ENCODE measurements at regions not wholly inside any gene's neighbourhood (a gene's known extent, or its start where the extent isn't known, plus 50 kb on each side); places are given as distances from the start of the nearest gene placed in this dataset.

DNA sequence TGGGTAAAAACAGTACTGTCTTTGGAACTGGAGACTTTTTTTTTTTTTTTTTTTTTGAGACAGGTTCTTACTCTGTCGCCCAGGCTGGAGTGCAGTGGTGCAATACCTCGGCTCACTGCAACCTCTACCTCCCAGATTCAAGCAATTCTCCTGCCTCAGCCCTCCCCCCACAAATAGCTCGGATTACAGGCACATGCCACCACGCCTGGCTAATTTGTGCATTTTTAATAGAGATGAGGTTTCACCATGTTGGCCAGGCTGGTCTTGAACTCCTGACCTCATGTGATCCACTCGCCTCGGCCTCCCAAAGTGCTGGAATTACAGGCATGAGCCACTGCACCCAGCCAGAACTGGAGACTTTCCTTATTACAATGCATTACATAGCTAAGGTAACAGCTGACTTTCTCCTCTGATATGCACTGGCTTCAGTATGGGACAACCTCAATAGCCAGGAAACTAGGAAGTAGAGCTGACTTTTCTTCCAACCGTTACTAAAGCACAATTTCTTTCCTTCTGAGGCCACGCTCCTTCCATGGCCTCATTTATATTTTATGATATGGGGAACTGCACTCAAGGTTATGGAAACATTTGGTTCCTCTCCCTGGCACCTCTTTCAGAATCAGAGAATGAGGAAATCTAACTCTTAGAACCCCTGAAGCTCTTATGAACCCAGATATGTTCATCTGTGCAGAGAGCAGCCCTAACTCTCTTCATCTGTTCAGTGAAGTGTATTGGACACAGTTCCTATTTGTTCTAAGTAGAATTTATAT lies 53.5 kb upstream of the FAM9B start:
- DNase-seq (ENCODE audit: low spot score) = no peak

DNA sequence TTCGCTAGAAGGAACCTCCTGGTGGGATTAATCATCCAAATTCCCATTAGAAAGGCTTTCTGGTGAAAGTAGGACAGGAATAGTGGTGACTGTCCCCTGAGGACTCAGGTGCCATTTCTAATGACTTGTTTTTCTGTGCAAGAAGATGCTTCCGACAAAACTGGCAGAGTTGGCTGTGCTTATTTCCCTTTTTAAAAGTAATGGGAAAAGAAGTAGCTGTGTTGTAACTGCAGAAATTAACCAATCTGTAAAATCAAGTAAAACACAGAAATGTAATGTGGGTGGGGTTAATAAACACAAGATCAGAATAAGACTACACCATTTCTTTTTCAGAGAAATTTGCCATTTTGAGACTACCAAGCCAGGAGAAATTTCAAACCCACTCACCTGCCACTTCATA lies 55.0 kb upstream of the FAM9B start:
- DNase-seq (ENCODE audit: low spot score) = no peak

- DNase-seq (ENCODE audit: low spot score) = no peak
Measured at GRCh38 chrX:9090766-9091165, 56.8 kb upstream of the FAM9B start.

DNA sequence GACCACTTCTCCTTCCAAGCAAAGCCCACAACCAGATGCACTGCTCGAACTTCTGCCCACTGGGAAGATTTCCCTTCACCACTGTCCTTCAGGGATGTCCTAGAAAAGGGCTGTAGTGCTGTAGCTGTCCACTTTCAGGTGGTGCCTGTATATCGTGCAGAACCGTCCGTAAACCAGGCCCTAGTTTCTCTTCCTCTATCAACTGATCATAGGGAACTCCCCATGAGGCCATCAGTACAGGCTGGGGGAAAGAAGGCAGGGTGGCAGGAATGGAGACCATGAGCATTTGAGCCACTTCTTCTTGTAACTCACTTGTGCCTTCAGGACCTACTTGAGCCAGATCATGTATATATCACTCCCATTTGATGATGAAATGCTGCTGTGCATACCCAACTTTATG lies 57.3 kb upstream of the FAM9B start:
- DNase-seq (ENCODE audit: low spot score) = no peak

GRCh38 chrX:9102956-9103355 lies 69.0 kb upstream of the FAM9B start:
- DNase-seq (ENCODE audit: low spot score) = no peak

DNA sequence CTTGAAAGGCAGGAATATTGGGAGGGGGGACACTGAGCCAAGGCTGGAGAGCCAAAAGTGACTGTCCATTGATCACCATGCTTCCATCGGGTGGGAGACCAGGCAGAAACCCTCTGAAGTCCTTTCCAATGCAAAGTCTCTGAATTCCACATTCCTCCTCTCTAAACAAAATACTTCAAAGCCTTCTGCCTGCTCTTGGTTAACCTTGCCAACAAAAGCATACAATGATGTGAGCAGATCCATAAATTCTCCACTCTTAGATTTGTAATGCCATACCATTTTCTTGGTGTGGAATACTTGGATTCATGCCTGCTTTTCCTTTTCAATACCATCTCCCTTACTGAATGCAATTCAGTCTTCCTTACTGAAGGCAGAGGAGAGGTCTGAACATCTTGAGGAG lies 74.1 kb upstream of the FAM9B start:
- DNase-seq (ENCODE audit: low spot score) = no peak

- no peak for DNase-seq (ENCODE audit: low spot score)
Measured at GRCh38 chrX:9110808-9111207, 76.9 kb upstream of the FAM9B start.

GRCh38 chrX:9114245-9114644 lies 80.3 kb upstream of the FAM9B start:
- no peak for DNase-seq (ENCODE audit: low spot score)

DNA sequence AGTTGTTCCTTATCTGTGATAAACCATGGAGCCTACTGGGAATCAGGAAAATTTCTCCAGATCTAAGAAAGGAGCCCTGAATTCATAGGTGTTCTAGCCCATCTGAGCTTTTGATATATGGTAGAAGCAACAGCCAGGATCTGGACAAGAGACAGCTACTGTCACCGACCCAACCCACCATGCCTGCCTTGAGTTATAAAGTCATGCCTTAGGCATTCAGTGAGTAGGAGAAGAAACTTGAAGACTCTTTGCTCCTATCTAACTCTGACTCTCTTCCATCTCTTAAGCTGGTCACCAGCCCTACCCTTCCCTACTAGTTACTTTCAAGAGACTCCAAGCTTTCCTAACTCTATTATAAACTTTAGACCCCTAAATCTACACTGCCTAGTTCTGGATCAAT lies 83.9 kb upstream of the FAM9B start:
- DNase-seq (ENCODE audit: low spot score) = no peak

DNA sequence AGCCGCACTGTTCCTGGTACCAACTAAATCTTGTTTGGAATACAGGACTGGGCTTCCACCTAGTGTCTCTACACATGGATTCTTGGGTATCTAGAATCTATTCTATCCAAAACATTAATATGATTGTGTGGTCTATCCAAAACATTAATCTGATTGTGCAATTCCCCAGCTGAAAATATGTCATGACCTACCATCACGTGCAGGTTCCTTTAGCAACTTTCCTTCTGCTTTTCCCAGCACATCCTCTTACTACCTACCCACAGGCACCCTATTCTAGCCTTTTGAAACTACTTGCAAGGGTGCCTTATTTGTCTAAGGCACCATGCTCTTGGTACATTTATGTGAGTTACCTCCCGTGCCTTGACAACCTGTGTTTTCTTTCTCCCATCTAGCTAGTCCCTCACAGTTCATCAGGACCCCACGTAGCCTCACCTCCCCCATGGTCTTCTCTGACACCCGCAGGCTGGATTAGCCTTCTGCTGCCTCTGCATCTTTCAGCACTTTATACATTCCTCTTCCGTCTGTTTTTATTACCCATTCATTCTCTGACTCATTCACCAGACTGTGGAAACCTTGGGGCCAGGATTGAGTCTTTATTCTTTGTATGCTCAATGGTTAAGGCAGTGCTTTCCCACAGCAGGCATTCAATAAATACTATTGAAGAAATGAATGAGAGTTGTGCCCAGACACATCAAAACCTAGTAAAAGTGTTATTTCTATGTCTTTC lies 88.8 kb upstream of the FAM9B start:
- DNase-seq (ENCODE audit: low spot score) = no peak

GRCh38 chrX:9127986-9128385 lies 94.1 kb upstream of the FAM9B start:
- no peak for DNase-seq (ENCODE audit: low spot score)

GRCh38 chrX:9130031-9130430 lies 96.1 kb upstream of the FAM9B start:
- no peak for DNase-seq (ENCODE audit: low spot score)

GRCh38 chrX:9131066-9131465 lies 97.1 kb upstream of the FAM9B start:
- no peak for DNase-seq (ENCODE audit: low spot score)

GRCh38 chrX:9132036-9132638 lies 98.2 kb upstream of the FAM9B start:
- DNase-seq (ENCODE audit: low spot score) = no peak

DNA sequence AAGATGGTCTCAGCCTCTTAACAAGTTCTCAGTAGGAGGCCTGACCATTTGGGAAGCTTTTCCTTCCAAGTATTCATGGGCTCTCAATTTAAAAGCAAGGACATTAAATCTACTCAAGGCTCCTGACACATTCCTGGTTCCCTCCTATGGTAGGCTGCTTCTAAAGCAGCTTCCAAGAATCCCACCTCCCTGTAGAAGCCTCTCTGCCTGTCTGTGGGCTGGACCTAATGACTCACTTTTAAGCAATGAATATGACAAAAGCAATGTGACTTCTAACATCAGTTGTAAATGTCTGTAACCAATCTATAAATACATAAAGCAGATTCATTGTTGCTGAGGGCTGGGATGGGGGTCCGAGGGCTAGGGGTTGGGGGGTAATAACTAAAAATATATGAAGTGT lies 99.5 kb upstream of the FAM9B start:
- DNase-seq (ENCODE audit: low spot score) = no peak

GRCh38 chrX:9134366-9134765 lies 100.4 kb upstream of the FAM9B start:
- no peak for DNase-seq (ENCODE audit: low spot score)

DNA sequence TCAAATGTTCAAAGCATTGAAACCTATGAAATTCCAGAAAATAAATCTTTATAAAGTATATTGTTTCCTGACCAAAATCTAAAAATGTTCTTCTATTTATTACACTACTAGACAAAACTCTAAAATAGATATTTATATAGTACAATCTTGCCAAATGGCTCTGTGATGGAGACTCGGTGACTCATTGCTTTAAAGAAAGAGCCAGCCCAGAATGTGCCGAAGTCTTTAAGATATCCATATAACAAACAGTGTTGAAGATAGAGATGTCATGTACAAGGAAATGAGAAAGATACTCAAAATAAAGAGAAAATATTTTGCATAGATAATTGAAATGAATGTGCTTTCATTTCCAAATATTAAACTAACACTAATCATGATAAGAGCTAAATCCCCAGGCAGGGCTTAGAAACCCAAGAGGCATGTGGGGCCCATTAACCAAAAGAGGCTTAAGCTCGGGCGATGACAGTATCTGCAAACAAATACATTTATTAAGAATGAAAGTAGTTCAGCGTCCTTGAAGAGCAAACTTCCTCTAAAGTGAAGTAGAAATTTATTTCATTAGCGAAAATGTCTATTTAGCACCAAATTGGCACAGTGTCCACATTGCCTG lies 102.1 kb upstream of the FAM9B start:
- peak; percentile 27 for DNase-seq (ENCODE audit: low spot score)

DNA sequence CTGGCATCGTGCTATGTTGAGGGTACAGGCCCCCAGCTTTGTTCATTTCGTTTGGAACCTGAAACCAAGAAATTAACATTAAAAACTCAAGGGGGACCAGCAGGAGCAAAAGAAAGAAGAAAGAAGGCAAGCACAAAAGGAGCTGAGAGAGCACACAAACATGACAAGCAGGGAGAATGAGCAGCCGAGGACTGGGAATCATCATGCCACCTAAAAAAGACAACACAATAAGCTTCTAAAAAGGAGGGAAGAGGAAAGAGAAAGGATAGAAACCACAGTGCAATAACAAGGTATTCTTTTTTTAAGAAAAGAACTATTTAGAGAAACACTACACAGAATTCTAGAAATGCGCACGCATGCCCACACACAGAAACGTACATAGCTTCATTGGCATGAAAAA lies 103.2 kb upstream of the FAM9B start:
- no peak for DNase-seq (ENCODE audit: low spot score)

- no peak for DNase-seq (ENCODE audit: low spot score)
Measured at GRCh38 chrX:9141496-9141895, 107.6 kb upstream of the FAM9B start.

DNA sequence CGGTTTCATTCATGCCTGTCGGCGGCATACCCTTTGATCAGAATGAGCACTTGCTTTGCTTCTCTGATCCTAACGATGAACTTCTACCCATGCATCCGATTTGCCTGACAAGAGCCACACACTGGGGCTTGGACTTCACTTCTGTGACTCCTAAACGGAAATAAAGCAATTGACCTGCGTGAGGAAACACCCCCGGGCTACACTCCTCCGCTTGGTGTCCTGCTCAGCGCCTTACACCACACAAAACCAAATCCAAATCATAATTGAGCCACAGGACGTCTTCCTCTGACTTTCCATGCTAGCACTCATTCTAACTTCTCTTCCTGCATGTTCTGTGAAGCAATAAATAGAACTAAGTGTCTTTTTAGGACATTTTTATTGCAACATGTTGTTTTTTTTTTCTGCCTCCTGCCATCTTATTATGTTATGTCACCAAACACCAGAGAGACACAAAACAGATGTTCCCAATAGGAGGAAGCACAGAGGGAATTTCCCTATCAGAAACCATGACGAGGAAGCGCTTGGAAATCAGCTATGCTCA lies 110.8 kb upstream of the FAM9B start:
- DNase-seq (ENCODE audit: low spot score) = no peak

DNA sequence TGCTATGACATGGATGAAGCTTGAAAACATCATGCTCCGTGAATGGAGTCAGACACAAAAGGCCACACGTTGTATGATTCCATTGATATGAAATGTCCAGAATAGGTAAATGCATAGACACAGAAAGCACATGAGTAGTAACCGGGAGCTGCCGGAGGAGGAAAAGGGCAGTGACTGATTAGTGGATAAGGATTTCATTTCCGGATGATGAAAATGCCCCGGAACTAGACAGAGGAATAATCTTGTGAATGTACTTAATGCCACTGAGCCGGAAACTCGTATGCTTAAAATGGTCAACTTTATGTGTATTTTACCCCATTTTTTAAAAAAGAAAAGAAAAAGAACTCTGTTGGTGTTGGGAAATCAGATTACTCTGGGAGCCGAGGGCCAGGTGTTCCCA lies 112.7 kb upstream of the FAM9B start:
- DNase-seq (ENCODE audit: low spot score) = no peak

DNA sequence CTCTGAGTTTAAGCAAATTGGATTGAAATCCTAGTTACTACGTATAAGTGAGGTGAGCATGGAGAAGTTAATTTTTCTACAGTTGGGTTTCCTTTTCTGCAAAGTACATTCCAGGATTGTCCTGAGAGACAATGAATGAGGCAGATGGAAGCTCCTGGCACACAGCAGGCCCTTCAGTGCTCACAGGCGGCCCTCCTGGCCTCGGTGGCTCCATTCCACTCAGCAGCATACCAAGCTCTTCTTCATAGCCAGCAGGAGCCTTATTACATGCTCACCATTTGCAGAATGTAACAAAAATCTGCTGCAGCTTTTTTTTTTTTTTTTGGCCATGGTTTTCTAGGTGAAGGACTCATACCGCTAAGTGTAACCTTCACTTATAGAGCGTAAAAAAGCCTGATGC lies 113.2 kb upstream of the FAM9B start:
- DNase-seq (ENCODE audit: low spot score) = no peak

Data from umbilical cord (tissue), 1 donor.